Calu3 (cell line): ENCODE measurements at regions not wholly inside any gene's neighbourhood (a gene's known extent, or its start where the extent isn't known, plus 50 kb on each side); places are given as distances from the start of the nearest gene placed in this dataset. TPM values are rescaled to one million over a fixed set of nuclear protein-coding genes. Genes with fewer than 3 reads are reported as not detected.

Source experiments
- BruUV-seq: library from RNA; stranded (reverse); fragments of 400-500 nt; replicated peaks from 2 replicates; lab custom pipeline; 2021; lab: Mats Ljungman, UMichigan
- CTCF ChIA-PET: fragments of 300-600 bp; sonication (Branson Sonifier 250); formaldehyde crosslinking; loops from one replicate; lab custom pipeline; 2022; ENCODE audit warnings: antibody characterized with exemption; lab: Charles Lee
- DNase-seq: peaks from one replicate; pipeline ENCODE4 v3.0.0; 2022
- H3K27ac Mint-ChIP-seq: one replicate; pipeline ENCODE4 v1.8.0; 2022; ENCODE audit warnings: mixed read lengths; ENCODE audit not compliant: unreplicated experiment
- H3K27me3 Mint-ChIP-seq: one replicate; pipeline ENCODE4 v1.8.0; 2022; ENCODE audit warnings: mixed read lengths; ENCODE audit not compliant: unreplicated experiment
- H3K36me3 Mint-ChIP-seq: one replicate; pipeline ENCODE4 v1.8.0; 2022; ENCODE audit warnings: mild to moderate bottlenecking, moderate library complexity, mixed read lengths; ENCODE audit not compliant: insufficient read depth, unreplicated experiment
- H3K4me1 Mint-ChIP-seq: one replicate; pipeline ENCODE4 v1.8.0; 2022; ENCODE audit warnings: mild to moderate bottlenecking, low read depth, mixed read lengths; ENCODE audit not compliant: unreplicated experiment
- H3K4me3 Mint-ChIP-seq: one replicate; pipeline ENCODE4 v1.8.0; 2022; ENCODE audit warnings: mild to moderate bottlenecking, low read depth, moderate library complexity, mixed read lengths; ENCODE audit not compliant: unreplicated experiment
- H3K9me3 Mint-ChIP-seq: one replicate; pipeline ENCODE4 v1.8.0; 2022; ENCODE audit warnings: low read depth, mixed read lengths; ENCODE audit not compliant: unreplicated experiment
- CTCF ChIP-seq: fragments of 200-600 bp; IDR thresholded peaks from one replicate; pipeline ENCODE4 v1.8.0; 2022; ENCODE audit warnings: antibody characterized with exemption; ENCODE audit not compliant: unreplicated experiment
- intact Hi-C: fragments of 100-400 bp; cut with micrococcal nuclease; formaldehyde crosslinking; loops from one replicate; pipeline ENCODE4 v1.10.0; 2022; ENCODE audit not compliant: unreplicated experiment
- microRNA-seq: library from miRNA; unstranded; fragments of <30 nt; microRNA quantifications from one replicate; pipeline ENCODE4 v1.2.0, GENCODE V29; 2022

GRCh38 chr7:18445483-18445882 lies 50.1 kb upstream of the HDAC9 start:
- CTCF ChIA-PET = no interaction called here
- no peak for TF ChIP-seq CTCF
- Mint-ChIP-seq H3K9me3 (no peaks in the 10 kb centered on the region), H3K4me1 (no peaks in the 10 kb centered on the region), H3K27me3 (no peaks in the 10 kb centered on the region), H3K36me3 (no peaks in the 10 kb centered on the region), H3K27ac (no peak overlapping the region), H3K4me3 (no peak overlapping the region)
- no TSS peak for BruUV-seq
- no peak for DNase-seq
- intact Hi-C loops = no loop called here

Small RNA genes lying in the stretch of these regions (microRNA-seq; reads per million reads assigned to microRNA genes)
- gene MIR1302-6 = not detected
